HG03196 (cell line): ENCODE measurements at regions not wholly inside any gene's neighbourhood (a gene's known extent, or its start where the extent isn't known, plus 50 kb on each side); places are given as distances from the start of the nearest gene placed in this dataset.

Source experiments
- ATAC-seq: cut with Tn5 transposase; IDR thresholded peaks from one replicate; pipeline ENCODE4 v1.9.1; 2021; ENCODE audit not compliant: unreplicated experiment

- ATAC-seq: no peak
These were observed 51.0 kb upstream of the TOX3 start for GRCh38 chr16:52597772-52598483.

- ATAC-seq: no peak
These were observed 50.3 kb upstream of the TOX3 start for GRCh38 chr16:52597073-52597771.
